ENCODE measurements at regions not wholly inside any gene's neighbourhood (a gene's known extent, or its start where the extent isn't known, plus 50 kb on each side); places are given as distances from the start of the nearest gene placed in this dataset.

DNA sequence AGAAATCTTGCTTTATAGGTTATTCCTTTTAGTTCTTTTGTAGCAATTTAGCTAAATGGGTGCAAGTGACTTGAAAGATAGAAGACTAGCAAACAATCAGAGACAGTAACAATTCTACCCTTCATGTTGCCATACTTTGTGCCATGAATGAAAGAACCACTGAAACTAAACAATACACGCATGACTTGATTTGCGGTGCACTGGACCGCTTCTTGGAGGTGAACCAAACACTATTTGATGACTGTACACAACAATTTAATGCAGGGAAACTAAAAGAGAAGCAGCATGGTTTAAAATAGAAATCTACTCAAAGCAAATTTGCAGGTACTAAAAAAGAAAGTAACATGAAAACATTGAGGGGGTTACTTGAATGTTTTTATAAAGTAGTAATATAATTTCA lies 331.0 kb upstream of the RARB start:
- WGBS, 2 experiments (ENCODE audit: extremely low coverage in 1 of 2, insufficient coverage in 1 of 2, insufficient read length in 1 of 2, insufficient replicate concordance in 2 of 2, low coverage in 1 of 2, low lambda C conversion rate in 2 of 2, missing lambda C conversion rate in 1 of 2): 98% methylated on average over 3 of the region's 3 CpGs; no CpG with 5 or more reads in 1 of the 2 experiments
- POLR2A ChIA-PET (ENCODE audit: partially characterized antibody): no interaction called here
- no peak for FAIRE-seq
- TF ChIP-seq CTCF (IDR thresholded peaks at IDR 0.05; ENCODE audit: control extremely low read depth in 1 of 3, insufficient read depth in 1 of 3, low read depth in 1 of 3, low read length in 3 of 3) (no peak), GTF2F1 (IDR thresholded peaks at IDR 0.05; ENCODE audit: borderline replicate concordance, low read depth, low read length) (no peak), SP1 (IDR thresholded peaks at IDR 0.05; ENCODE audit: low read depth, low read length) (no peak), EZH2 (IDR thresholded peaks at IDR 0.05; ENCODE audit: low read depth, low read length, severe bottlenecking) (no peak), CHD1 (IDR thresholded peaks at IDR 0.05; ENCODE audit: low read depth, low read length) (no peak), TCF12 (IDR thresholded peaks at IDR 0.05; ENCODE audit: low read depth, low read length) (no peak), ATF3 (IDR thresholded peaks at IDR 0.05; ENCODE audit: insufficient read depth, low read depth, low read length) (no peak), JUN (IDR thresholded peaks at IDR 0.05; ENCODE audit: low read depth, low read length) (no peak), RXRA (IDR thresholded peaks at IDR 0.05; ENCODE audit: insufficient read depth, low read depth, low read length) (no peak), SP2 (IDR thresholded peaks at IDR 0.05; ENCODE audit: low read length) (no peak)
- TF ChIP-seq, protein P1, sequence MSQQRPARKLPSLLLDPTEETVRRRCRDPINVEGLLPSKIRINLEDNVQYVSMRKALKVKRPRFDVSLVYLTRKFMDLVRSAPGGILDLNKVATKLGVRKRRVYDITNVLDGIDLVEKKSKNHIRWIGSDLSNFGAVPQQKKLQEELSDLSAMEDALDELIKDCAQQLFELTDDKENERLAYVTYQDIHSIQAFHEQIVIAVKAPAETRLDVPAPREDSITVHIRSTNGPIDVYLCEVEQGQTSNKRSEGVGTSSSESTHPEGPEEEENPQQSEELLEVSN (IDR thresholded peaks at IDR 0.05): no peak

More for the DNA sequence above, 331.0 kb upstream of the RARB start:
- CTCF ChIA-PET (ENCODE audit: partially characterized antibody): interaction anchor here (0.6 kb wide), 1 partner anchor 352 kb away, joined by 3 read pairs; no protein-coding TSS in a partner anchor
- H2BK5ac ChIP-seq (ENCODE audit: low read depth, low read length): no peak overlapping the region
- H3K4me2 ChIP-seq (ENCODE audit: insufficient read depth in 1 of 2, low read depth in 2 of 2, low read length in 2 of 2): no peak overlapping the region
- H2BK120ac ChIP-seq (replicated peaks; ENCODE audit: low read depth, low read length): no peak overlapping the region
- no peak for DNase-seq (ENCODE audit: low read depth in 1 of 2, low spot score in 2 of 2)
- H3K4ac ChIP-seq (replicated peaks; ENCODE audit: insufficient read length, low read depth, low read length): no peak overlapping the region
- no peak overlapping the region for H3K4me3 ChIP-seq (ENCODE audit: extremely low read depth in 1 of 4, insufficient read depth in 2 of 4, low read depth in 3 of 4, low read length in 4 of 4)
- H3K56ac ChIP-seq (replicated peaks; ENCODE audit: insufficient read length, low read depth, low read length): no peak overlapping the region
- no peaks in the 10 kb centered on the region for H3K79me2 ChIP-seq (ENCODE audit: control insufficient read depth in 1 of 2, insufficient read depth in 2 of 2, low read length in 2 of 2)
- no peak overlapping the region for H2BK12ac ChIP-seq (ENCODE audit: low read depth, low read length)
- no peaks in the 10 kb centered on the region for H4K20me1 ChIP-seq (replicated peaks in 1 of 2; ENCODE audit: control insufficient read depth in 1 of 2, insufficient read depth in 2 of 2, low read length in 2 of 2)
- H3K27me3 ChIP-seq (replicated peaks in 1 of 4; ENCODE audit: control insufficient read depth in 3 of 4, extremely low read depth in 1 of 4, insufficient read depth in 3 of 4, low read length in 3 of 4): no peaks in the 10 kb centered on the region
- H3K14ac ChIP-seq (ENCODE audit: insufficient read length): no peak overlapping the region
- 0 out of 2 replicates have a peak overlapping the region, but pooled peaks have one; percentile 34 for H2BK20ac ChIP-seq (ENCODE audit: low read length)
- H4K8ac ChIP-seq (ENCODE audit: extremely low read depth, insufficient read depth, low read length): no peak overlapping the region
- H2AK5ac ChIP-seq (ENCODE audit: low read depth, low read length): no peak overlapping the region
- H3K18ac ChIP-seq (ENCODE audit: extremely low read depth, low read length): no peak overlapping the region
- no peak overlapping the region for H2BK15ac ChIP-seq (ENCODE audit: low read length)
- no peak overlapping the region for H3K9ac ChIP-seq (replicated peaks in 1 of 4; ENCODE audit: extremely low read depth in 1 of 4, low read depth in 3 of 4, low read length in 3 of 4)
- no peak overlapping the region for H3K23ac ChIP-seq (ENCODE audit: insufficient read length)
- H3K27ac ChIP-seq (ENCODE audit: low read depth, low read length): no peak overlapping the region
- H4K5ac ChIP-seq (ENCODE audit: insufficient read length, low read depth, low read length): no peak overlapping the region
- H2AFZ ChIP-seq (ENCODE audit: low read length): no peak overlapping the region
- H3K4me1 ChIP-seq (replicated peaks in 1 of 4; ENCODE audit: control insufficient read depth in 3 of 4, insufficient read depth in 4 of 4, low read length in 3 of 4): no peaks in the 10 kb centered on the region
- no peaks in the 10 kb centered on the region for H3K23me2 ChIP-seq (ENCODE audit: low read depth, low read length)
- H3K9me3 ChIP-seq (ENCODE audit: insufficient read depth in 2 of 2, low read depth in 1 of 2, low read length in 1 of 2): no peaks in the 10 kb centered on the region
- no peak overlapping the region for H4K91ac ChIP-seq (replicated peaks; ENCODE audit: insufficient read length, low read length)
- no peaks in the 10 kb centered on the region for H3K36me3 ChIP-seq (ENCODE audit: control insufficient read depth in 2 of 4, insufficient read depth in 4 of 4, low read length in 3 of 4)
- no peaks in the 10 kb centered on the region for H3K79me1 ChIP-seq (ENCODE audit: low read depth, low read length)

All from H1 (cell line).